SK-N-SH (cell line): ENCODE measurements at regions not wholly inside any gene's neighbourhood (a gene's known extent, or its start where the extent isn't known, plus 50 kb on each side); places are given as distances from the start of the nearest gene placed in this dataset.

Experiments used
- CTCF ChIA-PET: fragments of 300-600, 350-600 bp; formaldehyde crosslinking; extraction: SDS; loops from one replicate; lab custom pipeline; 2021; lab: Yijun Ruan, JAX
- POLR2A ChIA-PET: fragments of 350-600 bp; sonication (Branson Sonifier 250); formaldehyde crosslinking; extraction: SDS; loops from one replicate; lab custom pipeline; 2020; ENCODE audit warnings: antibody characterized with exemption, inconsistent platforms; lab: Yijun Ruan, JAX
- DNase-seq: peaks from one replicate; pipeline ENCODE4 v3.0.0; 2012
- H2AFZ ChIP-seq: fragments of 200-600 bp; sonication (generic); 2 replicates; pipeline ENCODE4 v1.8.1; 2016; ENCODE audit warnings: antibody characterized with exemption, mild to moderate bottlenecking, low read depth
- H3F3A ChIP-seq: fragments of 200-600 bp; sonication (generic); replicated peaks from 2 replicates; pipeline ENCODE3; 2016; ENCODE audit warnings: antibody characterized with exemption, mild to moderate bottlenecking; ENCODE audit not compliant: insufficient read depth
- H3K27ac ChIP-seq, 2 experiments: fragments of 200-500 bp in 1 of 2; fragments of 200-600 bp in 1 of 2; sonication (Bioruptor generic) in 1 of 2; sonication (generic), shearing (Covaris generic) in 1 of 2; 2 replicates each; pipeline versions ENCODE4 v1.5.1 to v1.6.1; 2014 to 2016; ENCODE audit warnings: low read depth in 2 of 2, inconsistent platforms in 1 of 2, low read length in 1 of 2, mild to moderate bottlenecking in 1 of 2, mixed read lengths in 1 of 2
- H3K27me3 ChIP-seq: fragments of 200-600 bp; sonication (generic), shearing (Covaris generic); 2 replicates; pipeline ENCODE4 v1.6.1; 2016; ENCODE audit warnings: mixed run types; ENCODE audit not compliant: insufficient read depth
- H3K36me3 ChIP-seq, 2 experiments: fragments of 200-500 bp in 1 of 2; fragments of 200-600 bp in 1 of 2; sonication (Bioruptor generic) in 1 of 2; sonication (generic) in 1 of 2; replicated peaks in 1 of 2; 2 replicates each; pipeline versions ENCODE3 to v1.5.1; 2014 to 2016; ENCODE audit warnings: low read length in 1 of 2, mild to moderate bottlenecking in 1 of 2; ENCODE audit not compliant: insufficient read depth in 2 of 2, control insufficient read depth in 1 of 2
- H3K4me1 ChIP-seq, 2 experiments: fragments of 200-500 bp in 1 of 2; fragments of 200-600 bp in 1 of 2; sonication (Bioruptor generic) in 1 of 2; sonication (generic), shearing (Covaris generic) in 1 of 2; 2 replicates each; pipeline versions ENCODE4 v1.5.1 to v1.6.1; 2014 to 2016; ENCODE audit warnings: low read depth in 1 of 2, low read length in 1 of 2, mixed run types in 1 of 2; ENCODE audit not compliant: insufficient read depth in 2 of 2, control insufficient read depth in 1 of 2
- H3K4me2 ChIP-seq: fragments of 200-600 bp; sonication (generic), shearing (Covaris generic); 2 replicates; pipeline ENCODE4 v1.6.1; 2017; ENCODE audit warnings: mixed run types
- H3K4me3 ChIP-seq, 2 experiments: fragments of 200-500 bp in 1 of 2; fragments of 200-600 bp in 1 of 2; sonication (Bioruptor generic) in 1 of 2; sonication (generic), shearing (Covaris generic) in 1 of 2; 2 replicates each; pipeline versions ENCODE4 v1.5.1 to v1.8.1; 2014 to 2016; ENCODE audit warnings: low read depth in 2 of 2, inconsistent platforms in 1 of 2, low read length in 1 of 2, mild to moderate bottlenecking in 1 of 2, mixed read lengths in 1 of 2, moderate library complexity in 1 of 2
- H3K79me2 ChIP-seq: fragments of 200-600 bp; sonication (generic); 2 replicates; pipeline ENCODE4 v1.8.1; 2017; ENCODE audit warnings: mild to moderate bottlenecking; ENCODE audit not compliant: insufficient read depth
- H3K9ac ChIP-seq: fragments of 200-600 bp; sonication (generic); 2 replicates; pipeline ENCODE4 v1.6.1; 2017; ENCODE audit warnings: mixed run types
- H3K9me2 ChIP-seq: fragments of 200-600 bp; sonication (generic); 2 replicates; pipeline ENCODE4 v1.6.1; 2017; ENCODE audit warnings: mixed run types
- H3K9me3 ChIP-seq: fragments of 200-600 bp; sonication (generic); 2 replicates; pipeline ENCODE4 v1.6.1; 2017; ENCODE audit warnings: mixed run types, mild to moderate bottlenecking, moderate library complexity
- H4K20me1 ChIP-seq: fragments of 200-600 bp; sonication (generic); 2 replicates; pipeline ENCODE4 v1.6.1; 2017; ENCODE audit warnings: mild to moderate bottlenecking, mixed run types; ENCODE audit not compliant: insufficient read depth
- CHD2 ChIP-seq: fragments of 150-350 bp; IDR thresholded peaks from 2 replicates; pipeline ENCODE4 v1.6.1; 2018; ENCODE audit warnings: low read length; ENCODE audit not compliant: partially characterized antibody
- JUND ChIP-seq: IDR thresholded peaks from 2 replicates; pipeline ENCODE4 v1.4.0; 2012
- MEF2A ChIP-seq: IDR thresholded peaks from 2 replicates; pipeline ENCODE4 v1.4.0; 2012; ENCODE audit warnings: low read depth, borderline replicate concordance
- MXI1 ChIP-seq: IDR thresholded peaks from 2 replicates; pipeline ENCODE4 v1.6.1; 2012; ENCODE audit warnings: mild to moderate bottlenecking, low read depth, low read length, improper control_type of control experiment
- PBX3 ChIP-seq: IDR thresholded peaks from 2 replicates; pipeline ENCODE4; 2012
- RFX5 ChIP-seq: IDR thresholded peaks from 2 replicates; pipeline ENCODE4 v1.6.1; 2012; ENCODE audit warnings: mild to moderate bottlenecking, improper control_type of control experiment, low read length
- RXRA ChIP-seq: IDR thresholded peaks from 2 replicates; pipeline ENCODE4 v1.4.0; 2012; ENCODE audit warnings: low read depth, mild to moderate bottlenecking, borderline replicate concordance
- TCF12 ChIP-seq: IDR thresholded peaks from 2 replicates; pipeline ENCODE4 v1.4.0; 2012
- USF2 ChIP-seq: fragments of 150-350 bp; IDR thresholded peaks from 2 replicates; pipeline ENCODE4 v1.6.1; 2017; ENCODE audit warnings: antibody characterized with exemption, low read length, low read depth, borderline replicate concordance
- YY1 ChIP-seq: IDR thresholded peaks from 2 replicates; pipeline ENCODE4 v1.4.0; 2012; ENCODE audit warnings: low read depth, mild to moderate bottlenecking
- ZBTB33 ChIP-seq: IDR thresholded peaks from 2 replicates; pipeline ENCODE4 v1.4.0; 2012; ENCODE audit warnings: low read depth, borderline replicate concordance
- WGBS: methylation state at CpG from one replicate; pipeline ENCODE4 v1.1.6; 2017; ENCODE audit warnings: low lambda C conversion rate; 5-methylcytosine and 5-hydroxymethylcytosine counted together
- TF ChIP-seq, protein P1 (sequence below): fragments of 200-600 bp; sonication (generic); IDR thresholded peaks from 2 replicates; pipeline ENCODE4 v1.6.1; 2017; ENCODE audit warnings: antibody characterized with exemption, mild to moderate bottlenecking, moderate library complexity
- TF ChIP-seq, protein P2 (sequence below): IDR thresholded peaks from 2 replicates; pipeline ENCODE4 v1.4.0; 2012; ENCODE audit warnings: low read depth

DNA sequence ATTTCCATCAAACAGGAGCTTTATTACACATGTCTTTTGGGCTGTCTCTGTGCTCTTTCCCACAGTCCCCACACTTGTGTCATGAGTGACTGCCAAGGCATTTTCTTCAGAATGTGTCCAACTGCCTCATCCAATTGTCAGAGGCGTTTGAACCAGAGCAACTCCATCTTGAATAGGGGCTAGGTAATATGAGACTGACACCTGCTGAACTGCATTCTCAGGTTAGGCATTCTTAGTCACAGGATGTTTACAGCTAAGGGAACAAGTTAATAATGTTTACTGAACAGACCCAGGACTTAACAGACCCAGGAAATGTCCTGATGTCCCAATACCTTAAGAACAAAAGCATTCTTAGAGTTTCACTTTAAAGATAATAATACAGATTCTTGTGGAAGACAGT, 595.5 kb downstream of the REEP3 start:
- POLR2A ChIA-PET, result no interaction called here
- WGBS, result 21% methylated on average over 1 of the region's 1 CpG

More for the DNA sequence above, 595.5 kb downstream of the REEP3 start:
- no peaks in the 10 kb centered on the region for H3K79me2 ChIP-seq
- no peak overlapping the region for H3K27ac ChIP-seq
- H4K20me1 ChIP-seq, result no peaks in the 10 kb centered on the region
- H3K9ac ChIP-seq, result no peak overlapping the region
- no peak for TF ChIP-seq USF2
- no peak for TF ChIP-seq YY1
- TF ChIP-seq RXRA, result no peak
- TF ChIP-seq, protein P1, sequence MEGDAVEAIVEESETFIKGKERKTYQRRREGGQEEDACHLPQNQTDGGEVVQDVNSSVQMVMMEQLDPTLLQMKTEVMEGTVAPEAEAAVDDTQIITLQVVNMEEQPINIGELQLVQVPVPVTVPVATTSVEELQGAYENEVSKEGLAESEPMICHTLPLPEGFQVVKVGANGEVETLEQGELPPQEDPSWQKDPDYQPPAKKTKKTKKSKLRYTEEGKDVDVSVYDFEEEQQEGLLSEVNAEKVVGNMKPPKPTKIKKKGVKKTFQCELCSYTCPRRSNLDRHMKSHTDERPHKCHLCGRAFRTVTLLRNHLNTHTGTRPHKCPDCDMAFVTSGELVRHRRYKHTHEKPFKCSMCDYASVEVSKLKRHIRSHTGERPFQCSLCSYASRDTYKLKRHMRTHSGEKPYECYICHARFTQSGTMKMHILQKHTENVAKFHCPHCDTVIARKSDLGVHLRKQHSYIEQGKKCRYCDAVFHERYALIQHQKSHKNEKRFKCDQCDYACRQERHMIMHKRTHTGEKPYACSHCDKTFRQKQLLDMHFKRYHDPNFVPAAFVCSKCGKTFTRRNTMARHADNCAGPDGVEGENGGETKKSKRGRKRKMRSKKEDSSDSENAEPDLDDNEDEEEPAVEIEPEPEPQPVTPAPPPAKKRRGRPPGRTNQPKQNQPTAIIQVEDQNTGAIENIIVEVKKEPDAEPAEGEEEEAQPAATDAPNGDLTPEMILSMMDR, result no peak
- TF ChIP-seq TCF12, result no peak
- TF ChIP-seq RFX5, result no peak
- TF ChIP-seq PBX3, result no peak
- no peak for TF ChIP-seq ZBTB33
- no peak for TF ChIP-seq CHD2
- TF ChIP-seq MEF2A, result no peak
- TF ChIP-seq JUND, result no peak
- TF ChIP-seq, protein P2, sequence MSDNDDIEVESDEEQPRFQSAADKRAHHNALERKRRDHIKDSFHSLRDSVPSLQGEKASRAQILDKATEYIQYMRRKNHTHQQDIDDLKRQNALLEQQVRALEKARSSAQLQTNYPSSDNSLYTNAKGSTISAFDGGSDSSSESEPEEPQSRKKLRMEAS, result no peak
- no peak for TF ChIP-seq MXI1
- CTCF ChIA-PET, result no interaction called here
- no peak overlapping the region for H3K4me3 ChIP-seq
- H3K4me1 ChIP-seq, result no peaks in the 10 kb centered on the region; a peak in 1 of 4 replicates
- no peak overlapping the region for H2AFZ ChIP-seq
- no peaks in the 10 kb centered on the region for H3K36me3 ChIP-seq
- H3K9me3 ChIP-seq, result no peaks in the 10 kb centered on the region
- H3K4me2 ChIP-seq, result no peak overlapping the region
- no peaks in the 10 kb centered on the region for H3K9me2 ChIP-seq
- DNase-seq, result no peak
- no peaks in the 10 kb centered on the region for H3K27me3 ChIP-seq
- H3F3A ChIP-seq, result no peaks in the 10 kb centered on the region
